DMS53 (cell line): ENCODE measurements at regions not wholly inside any gene's neighbourhood (a gene's known extent, or its start where the extent isn't known, plus 50 kb on each side); places are given as distances from the start of the nearest gene placed in this dataset.
"Not testable (repeated sequence)": the region's sequence is repeated elsewhere in the genome, so short reads cannot be mapped to it uniquely, and the experiment has no call there.

Experiments used
- DNase-seq: peaks from one replicate; lab custom pipeline; 2025; lab: John Stamatoyannopoulos, UW

DNA sequence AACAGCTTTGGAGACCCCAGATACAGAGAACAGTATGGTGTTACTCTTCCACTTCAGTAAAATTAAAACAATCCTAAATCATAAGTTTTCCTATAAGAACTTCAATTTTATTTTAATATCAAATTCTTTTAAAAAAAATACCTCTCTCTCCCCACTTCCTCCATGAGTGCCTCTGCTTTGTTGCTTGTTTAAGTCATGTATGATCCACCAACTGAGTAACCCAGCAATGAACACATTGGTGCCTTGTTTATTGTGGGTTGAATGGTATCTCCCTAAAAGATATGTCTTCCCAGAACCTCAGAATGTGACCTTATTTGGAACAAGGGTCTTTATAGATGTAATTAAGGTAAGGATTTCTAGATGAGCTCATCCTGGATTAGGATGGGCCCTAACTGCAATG, 143.5 kb upstream of the EGLN3 start:
- DNase-seq: no peak

DNA sequence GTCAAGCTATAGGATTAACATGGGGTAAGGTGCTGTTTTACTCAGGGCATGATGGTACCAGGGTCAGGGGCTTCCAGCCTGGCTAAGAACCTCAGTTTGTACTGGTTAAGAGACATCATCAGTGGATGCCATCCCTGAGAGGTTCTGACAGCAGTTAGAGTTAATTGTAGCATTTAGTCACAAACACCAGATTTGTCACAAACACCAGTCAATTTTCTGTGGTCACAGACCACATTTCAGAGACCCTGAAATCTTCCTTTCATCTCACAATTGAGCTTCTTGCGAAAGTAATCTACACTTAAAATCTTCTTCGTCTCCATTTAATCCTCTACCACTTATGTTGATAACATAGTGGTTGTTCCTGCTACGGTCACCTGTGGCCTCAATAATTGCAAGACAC, 143.0 kb upstream of the EGLN3 start:
- DNase-seq: no peak

DNA sequence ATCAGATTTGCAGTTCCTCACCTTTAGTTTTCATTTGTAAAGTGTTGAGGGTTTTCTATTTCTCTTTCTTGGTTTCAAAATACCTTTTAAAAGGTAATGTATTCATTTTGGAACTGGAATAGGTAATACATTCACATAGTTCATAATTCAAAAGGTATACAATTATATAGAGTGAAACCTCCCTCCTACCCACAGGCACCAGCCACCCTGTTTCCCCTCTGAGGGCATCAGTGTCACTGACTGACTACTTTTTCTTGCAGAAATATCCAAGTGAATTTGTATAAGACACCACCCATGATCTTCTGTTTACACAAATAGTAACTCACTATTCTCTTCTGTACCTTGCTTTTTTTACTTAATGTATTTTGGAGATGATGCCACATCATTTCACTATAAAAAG, 139.6 kb upstream of the EGLN3 start:
- no peak for DNase-seq

DNA sequence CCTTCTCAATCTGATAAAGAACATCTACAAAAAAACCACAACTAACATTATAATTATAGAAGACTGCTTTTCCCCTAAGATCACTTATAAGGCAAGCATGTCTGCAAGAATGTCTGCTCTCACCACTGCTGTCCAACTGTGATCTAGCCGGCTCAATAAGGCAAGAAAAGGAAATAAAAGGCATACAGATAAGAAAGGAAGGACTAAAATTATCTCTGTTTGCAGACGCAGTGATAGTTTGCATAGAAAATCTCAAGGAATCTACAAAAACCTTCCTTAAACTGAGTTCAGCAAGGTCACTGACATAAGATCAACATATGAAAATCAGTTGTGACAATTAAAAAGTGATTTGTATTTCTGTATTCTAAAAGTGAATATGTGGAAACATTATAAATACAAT, 138.0 kb upstream of the EGLN3 start:
- no peak for DNase-seq

DNA sequence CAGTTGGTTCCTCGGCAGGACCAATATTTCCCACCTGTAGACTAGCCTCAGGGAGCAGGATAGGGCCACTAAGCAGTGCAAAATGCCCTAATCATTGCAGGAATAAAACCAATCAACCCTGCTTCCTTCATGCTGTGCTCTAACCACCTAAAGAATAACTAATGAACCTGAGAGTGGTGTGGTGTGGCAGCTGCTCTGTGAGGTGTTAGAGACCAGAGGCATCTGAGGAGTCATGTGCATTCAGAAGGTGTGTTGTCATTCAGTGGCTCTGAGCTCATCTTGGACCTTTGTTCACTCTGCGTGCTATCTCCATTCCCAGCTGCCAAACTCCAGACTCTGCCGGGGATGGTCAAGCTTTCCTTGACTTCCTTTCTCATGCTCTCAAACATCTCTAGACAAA, 136.7 kb upstream of the EGLN3 start:
- DNase-seq: no peak

DNA sequence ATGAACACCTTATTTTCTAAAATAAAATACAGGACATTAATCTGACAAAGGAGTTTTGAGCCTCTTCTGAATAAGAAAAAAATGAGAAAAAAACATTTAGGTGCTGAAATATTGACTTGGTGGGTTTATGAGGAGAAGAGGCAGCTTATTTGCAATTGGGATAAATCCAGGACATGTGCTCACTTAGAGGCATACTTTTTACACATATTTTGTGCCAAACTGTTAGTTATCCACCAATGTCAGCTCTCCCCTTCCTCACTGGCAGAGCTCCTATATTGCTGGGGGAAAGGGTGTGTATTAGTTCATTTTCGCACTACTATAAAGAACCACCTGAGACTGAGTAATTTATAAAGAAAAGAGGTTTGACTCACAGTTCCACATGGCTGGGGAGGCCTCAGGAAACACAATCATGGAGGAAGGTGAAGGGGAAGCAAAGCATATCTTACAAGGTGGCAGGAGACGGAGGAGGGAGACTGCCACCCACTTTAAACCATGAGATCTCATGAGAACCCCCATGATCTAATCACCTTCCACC, 135.4 kb upstream of the EGLN3 start:
- no peak for DNase-seq

DNA sequence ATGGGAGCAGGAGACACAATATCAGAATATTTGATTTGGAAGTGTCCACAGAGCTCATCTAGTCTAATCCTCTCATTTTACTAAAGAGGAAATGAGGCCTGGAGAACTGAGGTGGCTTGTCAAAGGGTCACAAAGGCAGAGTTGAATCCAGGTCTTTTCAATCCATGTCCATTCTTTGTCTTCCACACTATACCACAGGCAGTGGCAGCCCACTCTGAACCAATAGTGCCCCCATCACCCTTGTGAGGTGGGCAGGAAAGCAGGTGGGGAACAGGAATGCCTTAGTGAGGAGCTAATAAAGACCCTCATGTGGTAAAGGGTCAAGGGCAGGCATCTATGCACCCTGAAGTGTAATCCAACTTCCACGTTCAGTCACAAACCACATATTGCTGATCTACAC, 134.8 kb upstream of the EGLN3 start:
- no peak for DNase-seq

DNA sequence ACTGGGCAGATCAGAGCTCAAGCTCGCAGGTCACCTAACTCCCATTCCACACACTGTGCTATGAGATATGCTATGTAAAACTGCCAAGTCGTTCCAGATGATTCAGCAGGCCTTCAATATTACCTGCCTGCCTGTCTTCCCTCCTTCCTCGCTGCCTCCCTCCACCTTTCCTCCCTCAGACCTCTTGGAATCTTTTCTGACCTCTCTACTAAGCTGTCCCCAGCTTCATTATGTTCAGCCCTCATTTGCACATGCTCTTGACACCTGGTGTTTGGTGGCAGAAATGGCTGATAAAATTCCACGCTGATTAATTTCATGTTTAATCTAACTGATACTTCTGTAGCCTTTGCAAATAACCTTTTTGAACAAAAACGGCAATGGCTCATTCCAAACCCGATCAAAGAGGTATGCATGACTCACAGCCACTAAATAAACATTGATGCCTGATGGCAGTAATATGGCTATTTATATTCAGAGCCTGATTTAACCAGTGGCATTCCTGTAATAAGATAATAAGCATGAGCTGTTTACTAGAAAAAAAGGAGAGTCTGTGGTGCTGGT, 130.8 kb upstream of the EGLN3 start:
- DNase-seq: peak; percentile 90

DNA sequence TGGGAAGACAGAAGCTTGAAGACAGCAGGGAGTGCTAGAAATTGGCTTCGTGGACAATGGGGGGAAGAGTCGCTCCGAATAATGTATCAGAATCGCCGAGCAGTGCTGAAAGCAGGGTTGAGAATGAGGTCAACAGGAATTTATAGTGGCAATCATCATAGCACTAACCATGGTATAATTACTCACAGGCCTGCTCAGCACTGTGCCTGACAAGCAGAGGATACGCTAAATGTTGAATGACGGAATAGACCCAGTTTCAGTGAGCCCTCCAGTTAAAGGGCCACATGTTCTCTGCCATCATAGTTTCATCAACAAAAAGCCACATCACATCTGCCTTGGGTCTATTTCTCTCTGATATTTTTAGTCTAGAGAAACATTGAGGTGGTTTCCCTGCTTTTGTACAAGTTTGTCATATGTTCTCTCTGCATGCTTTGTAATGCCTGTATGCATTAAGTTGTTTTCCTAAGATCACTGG, 130.3 kb upstream of the EGLN3 start:
- DNase-seq: peak; percentile 46

DNA sequence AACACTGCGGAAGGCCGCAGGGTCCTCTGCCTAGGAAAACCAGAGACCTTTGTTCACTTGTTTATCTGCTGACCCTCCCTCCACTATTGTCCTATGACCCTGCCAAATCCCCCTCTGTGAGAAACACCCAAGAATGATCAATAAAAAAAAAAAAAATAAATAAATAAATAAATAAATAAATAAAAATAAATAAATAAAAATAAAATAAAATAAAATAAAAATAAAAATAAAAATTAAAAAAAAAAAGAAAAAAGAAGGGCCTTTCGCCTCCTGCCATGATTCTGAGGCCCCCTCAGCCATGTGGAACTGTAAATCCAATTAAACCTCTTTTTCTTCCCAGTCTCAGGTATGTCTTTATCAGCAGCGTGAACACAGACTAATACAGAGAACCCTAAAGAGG, 128.8 kb upstream of the EGLN3 start:
- not testable (repeated sequence) for DNase-seq

DNA sequence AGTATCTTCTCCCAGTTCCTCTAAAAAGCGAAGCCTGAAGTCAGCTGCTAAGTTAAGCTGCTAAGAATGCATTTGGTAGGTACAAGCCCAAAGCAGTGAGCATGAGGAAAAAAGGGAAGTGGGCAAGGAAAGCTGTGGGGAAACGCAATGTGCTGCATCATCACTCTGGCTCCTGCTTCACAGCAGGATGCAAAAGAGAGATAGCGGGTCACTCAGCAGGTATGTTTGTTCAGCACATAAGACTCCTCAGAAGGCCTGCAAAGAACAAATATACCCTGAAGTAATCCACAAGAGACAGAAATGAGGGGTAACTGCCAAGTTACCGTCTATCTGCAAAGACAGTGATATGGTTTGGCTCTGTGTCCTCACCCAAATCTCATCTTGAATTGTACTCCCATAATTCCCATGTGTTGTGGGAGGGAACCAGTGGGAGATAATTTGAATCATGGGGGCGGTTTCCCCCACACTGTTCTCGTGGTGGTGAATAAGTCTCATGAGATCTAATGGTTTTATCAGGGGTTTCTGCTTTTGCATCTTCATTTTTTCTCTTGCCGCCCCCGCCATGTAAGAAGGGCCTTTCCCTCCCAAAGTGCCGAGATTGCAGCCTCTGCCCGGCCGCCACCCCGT, 127.4 kb upstream of the EGLN3 start:
- peak; percentile 4 for DNase-seq

DNA sequence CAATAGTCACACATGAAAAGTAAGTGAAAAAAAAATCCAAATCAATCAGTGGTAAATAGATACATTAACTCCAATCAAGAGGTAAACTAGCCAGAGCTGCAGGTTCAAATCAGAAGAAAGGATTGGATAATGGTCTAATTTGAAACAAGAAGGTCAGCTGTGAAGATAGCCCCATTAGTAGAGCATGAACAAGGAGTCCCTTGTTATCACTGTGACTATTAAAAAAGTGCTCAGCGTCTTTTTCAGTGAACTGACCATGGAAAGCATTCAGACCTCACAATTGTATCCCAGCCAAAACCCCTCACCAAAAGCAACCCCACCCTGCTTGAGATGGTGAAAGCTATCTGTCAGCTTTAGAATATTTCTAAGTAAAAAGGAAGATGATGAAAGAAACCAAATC, 125.0 kb upstream of the EGLN3 start:
- DNase-seq: no peak

DNA sequence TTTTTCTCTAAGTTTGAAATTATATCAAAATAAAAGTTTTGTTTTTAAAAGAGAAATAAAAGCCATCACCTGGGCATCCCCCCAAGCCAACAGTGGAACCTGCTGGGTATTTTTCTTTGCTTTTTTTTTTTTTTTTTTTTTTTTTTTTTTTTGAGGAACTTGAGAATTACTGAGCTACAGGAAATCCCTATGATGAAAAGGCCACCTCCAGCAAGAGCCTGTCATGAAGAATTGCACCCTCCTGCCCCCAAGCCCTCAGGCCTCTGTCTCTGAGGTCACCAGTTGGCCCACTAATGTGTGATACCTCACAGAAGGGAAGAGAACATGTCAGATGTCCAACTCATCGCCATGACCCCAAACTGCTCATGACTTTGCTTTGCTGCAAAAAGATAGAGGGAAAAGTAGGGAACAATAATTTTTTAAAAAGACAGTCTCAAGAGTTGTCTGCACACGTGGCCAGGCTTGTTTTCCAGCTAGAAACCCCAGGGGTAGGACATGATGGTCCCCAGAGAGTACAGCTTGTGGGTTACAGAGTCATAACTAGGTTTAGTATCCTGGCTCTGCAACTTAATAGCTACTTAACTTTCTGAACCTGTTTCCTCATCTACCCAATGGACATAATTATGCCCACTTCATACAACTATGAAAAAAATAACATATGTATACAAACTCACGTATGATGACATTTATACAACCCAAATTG, 124.3 kb upstream of the EGLN3 start:
- peak; percentile 12 for DNase-seq

DNA sequence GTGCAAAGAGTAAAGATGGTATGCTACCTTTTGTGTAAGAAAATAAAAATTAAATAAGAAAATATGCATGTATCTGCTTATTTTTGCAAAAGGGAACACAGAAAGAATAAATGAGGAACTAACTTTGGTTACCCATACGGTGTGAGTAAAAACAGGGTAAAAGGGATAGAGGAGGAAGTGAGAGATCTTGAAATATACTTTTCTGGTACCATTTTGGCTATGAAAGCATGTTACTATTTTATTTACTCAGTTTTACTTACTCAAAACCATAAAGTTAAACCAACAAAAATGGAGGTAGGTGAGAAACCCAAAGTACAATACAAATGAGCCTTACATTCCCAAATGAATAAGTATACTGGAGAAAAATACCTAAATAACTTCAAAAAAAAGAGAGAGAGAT, 122.0 kb upstream of the EGLN3 start:
- no peak for DNase-seq

DNA sequence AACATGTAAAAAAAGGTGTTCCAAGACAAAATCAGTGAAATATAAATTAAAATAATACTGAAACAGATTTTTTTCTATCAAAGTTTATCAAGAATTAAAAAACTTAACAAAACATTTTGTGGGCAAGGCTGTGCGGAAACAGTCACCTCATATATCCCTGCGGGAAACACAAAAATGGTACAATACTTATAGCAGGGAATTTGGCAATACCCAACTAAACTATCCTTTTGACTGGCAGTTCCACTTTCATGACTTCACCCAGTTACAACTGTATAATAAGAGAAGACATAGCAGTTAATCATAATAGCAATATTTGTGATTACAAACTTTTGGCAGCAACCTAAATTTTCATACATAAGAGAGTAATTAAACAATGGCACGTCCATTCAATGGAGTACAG, 121.5 kb upstream of the EGLN3 start:
- no peak for DNase-seq

DNA sequence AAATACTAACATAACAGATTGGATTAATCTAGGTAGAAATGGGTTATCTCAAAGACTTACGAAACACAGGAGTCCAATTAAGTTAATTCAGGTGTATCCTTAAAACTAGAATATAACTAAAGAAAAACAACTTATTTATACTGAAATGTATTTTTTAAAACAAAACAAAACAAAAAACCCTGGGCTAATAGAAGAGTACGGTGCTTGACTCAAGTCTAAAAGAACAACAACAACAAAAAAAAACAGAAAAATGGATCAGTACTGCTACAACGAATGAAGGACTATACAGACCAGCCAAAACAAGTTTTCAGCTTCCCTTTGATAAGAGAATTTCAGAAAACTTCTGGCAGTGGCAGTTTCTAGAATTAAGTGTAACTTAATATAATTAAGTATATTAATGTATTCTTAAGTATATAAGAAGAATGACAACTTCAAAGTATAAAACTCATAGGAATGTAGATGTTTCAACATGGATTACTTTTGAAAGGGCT, 120.1 kb upstream of the EGLN3 start:
- no peak for DNase-seq

DNA sequence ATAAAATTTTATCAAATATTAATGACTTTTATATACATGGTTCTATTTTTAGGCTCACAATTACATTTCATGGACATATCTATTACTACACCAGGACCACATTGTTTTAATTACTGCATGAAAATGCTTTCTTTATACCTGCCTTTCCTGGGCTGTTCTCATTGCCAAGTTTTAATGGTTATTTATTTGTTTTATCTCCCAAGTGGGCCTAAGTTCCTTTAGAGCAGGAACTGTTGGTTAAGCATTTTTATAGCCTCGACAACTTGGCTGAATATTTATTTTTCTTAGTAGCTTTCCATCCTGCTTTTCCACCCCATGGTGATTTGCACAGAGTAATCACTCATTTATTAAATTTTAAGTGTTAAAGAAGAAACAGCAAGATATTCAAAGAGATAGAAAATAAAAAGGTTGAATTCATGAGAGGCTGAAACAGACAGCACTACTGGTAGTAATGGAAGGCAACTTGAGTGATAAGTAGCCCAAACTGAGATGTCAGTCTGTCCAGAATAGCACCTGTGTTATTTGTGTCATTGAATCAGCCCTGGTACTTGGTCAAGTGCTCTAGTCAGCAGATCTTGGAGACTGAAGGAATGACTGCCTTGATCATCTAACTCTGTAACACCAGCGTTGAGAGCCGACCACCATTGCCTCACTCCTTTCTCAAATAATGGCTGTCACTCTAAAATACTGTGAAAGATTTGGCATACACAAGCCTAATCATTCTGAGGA, 119.1 kb upstream of the EGLN3 start:
- DNase-seq: no peak

DNA sequence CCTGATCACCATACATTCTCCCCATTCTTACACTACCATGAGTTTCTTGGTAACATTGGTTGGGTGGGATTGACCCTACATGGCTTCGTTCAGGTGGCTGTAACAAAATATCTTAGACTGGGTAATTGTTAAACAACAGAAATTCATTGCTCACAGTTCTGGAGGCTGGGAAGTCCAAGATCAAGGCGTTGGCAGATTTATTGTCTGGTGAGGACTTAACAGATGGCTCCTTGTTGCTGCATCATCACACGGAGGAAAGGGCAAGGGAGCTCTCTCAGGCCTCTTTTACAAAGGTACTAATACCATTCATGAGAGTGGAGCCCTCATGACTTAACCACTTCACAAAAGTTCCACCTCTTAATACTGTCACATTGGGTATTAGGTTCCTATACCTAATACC, 116.7 kb upstream of the EGLN3 start:
- no peak for DNase-seq

DNA sequence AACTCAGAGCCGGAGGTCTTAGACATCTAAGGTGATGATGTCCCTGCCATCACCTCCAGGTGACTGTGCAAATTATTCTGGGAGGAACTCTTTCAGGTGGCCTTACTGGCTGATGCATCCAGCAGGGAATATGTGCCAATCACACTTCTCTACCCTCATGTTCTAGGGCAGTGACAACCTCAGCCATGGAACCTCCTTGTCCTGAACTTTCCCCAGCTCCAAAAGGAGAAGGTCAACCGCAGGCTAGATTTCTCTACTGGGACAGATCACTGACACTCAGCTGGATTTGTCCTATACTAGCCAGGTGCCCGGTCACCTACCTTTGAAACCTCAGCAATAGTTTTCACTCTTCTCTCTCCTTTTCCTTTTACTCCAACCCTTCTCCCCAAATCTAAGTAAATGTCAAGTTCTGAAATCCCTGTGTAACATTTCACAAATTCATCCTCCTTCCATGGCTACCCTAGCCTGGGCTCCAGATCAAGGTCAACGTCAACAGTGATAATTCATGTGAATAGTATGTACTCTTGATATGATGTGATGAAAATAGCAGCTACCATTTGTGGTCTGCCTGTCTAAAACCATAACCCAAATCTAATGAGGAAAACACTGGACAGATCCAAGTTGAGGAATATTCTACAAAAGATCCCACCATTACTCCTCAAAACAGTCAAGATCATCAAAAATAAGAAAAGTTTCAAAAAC, 115.0 kb upstream of the EGLN3 start:
- no peak for DNase-seq

DNA sequence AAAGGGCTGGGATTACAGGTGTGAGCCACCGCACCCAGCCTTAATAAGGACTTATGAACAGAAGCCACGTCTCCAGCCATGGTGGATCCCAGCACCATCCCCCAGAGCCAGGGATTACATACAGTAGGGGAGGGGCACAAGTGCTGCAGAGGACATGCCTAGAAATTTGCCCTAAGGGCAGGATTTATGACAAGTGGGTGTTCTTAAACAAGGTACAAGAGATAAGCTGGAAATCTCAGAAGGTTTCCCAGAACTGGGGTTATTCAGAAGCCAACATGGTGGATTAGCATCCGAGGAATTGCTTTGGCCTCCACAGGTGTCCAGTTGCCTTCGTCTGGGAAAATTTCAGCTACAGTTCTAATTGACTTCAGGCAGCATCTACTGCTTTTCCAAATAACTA, 114.4 kb upstream of the EGLN3 start:
- no peak for DNase-seq

DNA sequence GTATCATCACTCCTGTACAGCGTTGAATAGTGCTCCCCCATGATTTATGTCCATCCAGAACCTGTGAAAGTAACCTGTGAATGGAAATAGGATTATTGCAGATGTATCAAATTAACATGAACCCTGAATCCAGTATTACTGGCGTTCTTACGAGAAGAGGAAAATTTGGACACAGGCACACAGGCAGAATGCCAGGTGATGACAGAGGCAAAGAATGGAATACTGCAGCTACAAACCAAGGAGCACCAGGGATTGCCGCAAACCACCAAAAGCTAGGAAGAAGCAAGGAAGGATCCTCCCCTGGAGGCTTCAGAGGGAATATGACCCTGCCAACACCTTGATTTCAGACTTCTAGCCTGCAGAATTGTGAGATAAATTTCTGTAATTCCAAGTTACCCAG, 113.5 kb upstream of the EGLN3 start:
- DNase-seq: no peak
